ENCODE measurements at regions not wholly inside any gene's neighbourhood (a gene's known extent, or its start where the extent isn't known, plus 50 kb on each side); places are given as distances from the start of the nearest gene placed in this dataset.

DNA sequence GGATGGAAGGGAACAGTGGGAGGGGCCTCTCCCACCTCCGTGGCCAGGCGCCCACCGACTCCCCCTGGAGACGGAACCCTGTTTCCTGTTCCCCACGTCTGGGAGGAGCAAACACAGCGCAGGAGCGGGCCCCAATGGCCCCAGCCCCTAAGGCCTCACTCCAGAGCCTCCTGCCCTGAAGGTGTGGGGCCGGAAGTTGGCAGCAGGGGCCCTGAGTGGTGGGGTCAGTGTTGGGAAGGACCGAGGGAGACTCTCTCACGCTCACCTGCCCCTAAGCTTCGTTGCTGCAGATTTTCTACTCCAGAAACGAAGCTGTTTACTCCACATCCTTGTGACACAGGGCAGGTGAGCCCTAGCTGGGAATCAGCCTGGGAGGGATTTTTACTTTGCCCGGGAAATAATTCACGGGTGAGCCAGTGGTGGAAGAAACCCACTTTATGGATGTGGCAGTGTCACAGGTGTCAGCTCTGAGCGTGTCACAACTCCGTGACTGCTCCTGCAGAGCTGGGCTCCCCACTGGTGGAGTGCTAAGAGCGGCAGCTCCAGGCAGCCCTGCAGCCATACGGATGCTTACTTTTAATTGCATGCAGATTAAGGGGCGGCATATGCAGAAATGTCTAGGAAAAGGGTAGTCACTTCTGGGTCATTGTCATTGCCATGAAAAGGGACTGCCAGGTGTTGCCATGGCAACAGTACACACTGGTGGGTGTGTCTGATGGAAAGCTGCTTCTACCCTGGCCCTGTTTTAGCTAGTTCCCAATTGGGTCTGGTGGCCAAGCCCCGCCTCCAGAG lies 77.5 kb upstream of the OLFM1 start:
- TF ChIP-seq ZNF768 (tag by site-specific recombination; IDR thresholded peaks at IDR 0.05) (no peak), ZNF843 (tag by site-specific recombination; IDR thresholded peaks at IDR 0.05) (no peak), ZNF670 (tag by site-specific recombination; IDR thresholded peaks at IDR 0.05; ENCODE audit: low read depth) (no peak), ZEB2 (tag by site-specific recombination; IDR thresholded peaks at IDR 0.05) (no peak), ZNF776 (tag by site-specific recombination; IDR thresholded peaks at IDR 0.05; ENCODE audit: borderline replicate concordance) (no peak), KLF9 (tag by site-specific recombination; IDR thresholded peaks at IDR 0.05; ENCODE audit: low read depth) (no peak), ZNF121 (tag by site-specific recombination; IDR thresholded peaks at IDR 0.05) (no peak), ZNF792 (tag by site-specific recombination; IDR thresholded peaks at IDR 0.05) (no peak)
- TF ChIP-seq, protein P1, sequence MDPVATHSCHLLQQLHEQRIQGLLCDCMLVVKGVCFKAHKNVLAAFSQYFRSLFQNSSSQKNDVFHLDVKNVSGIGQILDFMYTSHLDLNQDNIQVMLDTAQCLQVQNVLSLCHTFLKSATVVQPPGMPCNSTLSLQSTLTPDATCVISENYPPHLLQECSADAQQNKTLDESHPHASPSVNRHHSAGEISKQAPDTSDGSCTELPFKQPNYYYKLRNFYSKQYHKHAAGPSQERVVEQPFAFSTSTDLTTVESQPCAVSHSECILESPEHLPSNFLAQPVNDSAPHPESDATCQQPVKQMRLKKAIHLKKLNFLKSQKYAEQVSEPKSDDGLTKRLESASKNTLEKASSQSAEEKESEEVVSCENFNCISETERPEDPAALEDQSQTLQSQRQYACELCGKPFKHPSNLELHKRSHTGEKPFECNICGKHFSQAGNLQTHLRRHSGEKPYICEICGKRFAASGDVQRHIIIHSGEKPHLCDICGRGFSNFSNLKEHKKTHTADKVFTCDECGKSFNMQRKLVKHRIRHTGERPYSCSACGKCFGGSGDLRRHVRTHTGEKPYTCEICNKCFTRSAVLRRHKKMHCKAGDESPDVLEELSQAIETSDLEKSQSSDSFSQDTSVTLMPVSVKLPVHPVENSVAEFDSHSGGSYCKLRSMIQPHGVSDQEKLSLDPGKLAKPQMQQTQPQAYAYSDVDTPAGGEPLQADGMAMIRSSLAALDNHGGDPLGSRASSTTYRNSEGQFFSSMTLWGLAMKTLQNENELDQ (tag by site-specific recombination; IDR thresholded peaks at IDR 0.05; ENCODE audit: low read depth) = no peak
- TF ChIP-seq, protein P2, sequence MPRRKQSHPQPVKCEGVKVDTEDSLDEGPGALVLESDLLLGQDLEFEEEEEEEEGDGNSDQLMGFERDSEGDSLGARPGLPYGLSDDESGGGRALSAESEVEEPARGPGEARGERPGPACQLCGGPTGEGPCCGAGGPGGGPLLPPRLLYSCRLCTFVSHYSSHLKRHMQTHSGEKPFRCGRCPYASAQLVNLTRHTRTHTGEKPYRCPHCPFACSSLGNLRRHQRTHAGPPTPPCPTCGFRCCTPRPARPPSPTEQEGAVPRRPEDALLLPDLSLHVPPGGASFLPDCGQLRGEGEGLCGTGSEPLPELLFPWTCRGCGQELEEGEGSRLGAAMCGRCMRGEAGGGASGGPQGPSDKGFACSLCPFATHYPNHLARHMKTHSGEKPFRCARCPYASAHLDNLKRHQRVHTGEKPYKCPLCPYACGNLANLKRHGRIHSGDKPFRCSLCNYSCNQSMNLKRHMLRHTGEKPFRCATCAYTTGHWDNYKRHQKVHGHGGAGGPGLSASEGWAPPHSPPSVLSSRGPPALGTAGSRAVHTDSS (tag by site-specific recombination; IDR thresholded peaks at IDR 0.05) = no peak
- TF ChIP-seq, protein P3, sequence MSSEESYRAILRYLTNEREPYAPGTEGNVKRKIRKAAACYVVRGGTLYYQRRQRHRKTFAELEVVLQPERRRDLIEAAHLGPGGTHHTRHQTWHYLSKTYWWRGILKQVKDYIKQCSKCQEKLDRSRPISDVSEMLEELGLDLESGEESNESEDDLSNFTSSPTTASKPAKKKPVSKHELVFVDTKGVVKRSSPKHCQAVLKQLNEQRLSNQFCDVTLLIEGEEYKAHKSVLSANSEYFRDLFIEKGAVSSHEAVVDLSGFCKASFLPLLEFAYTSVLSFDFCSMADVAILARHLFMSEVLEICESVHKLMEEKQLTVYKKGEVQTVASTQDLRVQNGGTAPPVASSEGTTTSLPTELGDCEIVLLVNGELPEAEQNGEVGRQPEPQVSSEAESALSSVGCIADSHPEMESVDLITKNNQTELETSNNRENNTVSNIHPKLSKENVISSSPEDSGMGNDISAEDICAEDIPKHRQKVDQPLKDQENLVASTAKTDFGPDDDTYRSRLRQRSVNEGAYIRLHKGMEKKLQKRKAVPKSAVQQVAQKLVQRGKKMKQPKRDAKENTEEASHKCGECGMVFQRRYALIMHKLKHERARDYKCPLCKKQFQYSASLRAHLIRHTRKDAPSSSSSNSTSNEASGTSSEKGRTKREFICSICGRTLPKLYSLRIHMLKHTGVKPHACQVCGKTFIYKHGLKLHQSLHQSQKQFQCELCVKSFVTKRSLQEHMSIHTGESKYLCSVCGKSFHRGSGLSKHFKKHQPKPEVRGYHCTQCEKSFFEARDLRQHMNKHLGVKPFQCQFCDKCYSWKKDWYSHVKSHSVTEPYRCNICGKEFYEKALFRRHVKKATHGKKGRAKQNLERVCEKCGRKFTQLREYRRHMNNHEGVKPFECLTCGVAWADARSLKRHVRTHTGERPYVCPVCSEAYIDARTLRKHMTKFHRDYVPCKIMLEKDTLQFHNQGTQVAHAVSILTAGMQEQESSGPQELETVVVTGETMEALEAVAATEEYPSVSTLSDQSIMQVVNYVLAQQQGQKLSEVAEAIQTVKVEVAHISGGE (tag by site-specific recombination; conservative IDR thresholded peaks at IDR 0.05; ENCODE audit: low read depth) = no peak
- TF ChIP-seq, protein P4, sequence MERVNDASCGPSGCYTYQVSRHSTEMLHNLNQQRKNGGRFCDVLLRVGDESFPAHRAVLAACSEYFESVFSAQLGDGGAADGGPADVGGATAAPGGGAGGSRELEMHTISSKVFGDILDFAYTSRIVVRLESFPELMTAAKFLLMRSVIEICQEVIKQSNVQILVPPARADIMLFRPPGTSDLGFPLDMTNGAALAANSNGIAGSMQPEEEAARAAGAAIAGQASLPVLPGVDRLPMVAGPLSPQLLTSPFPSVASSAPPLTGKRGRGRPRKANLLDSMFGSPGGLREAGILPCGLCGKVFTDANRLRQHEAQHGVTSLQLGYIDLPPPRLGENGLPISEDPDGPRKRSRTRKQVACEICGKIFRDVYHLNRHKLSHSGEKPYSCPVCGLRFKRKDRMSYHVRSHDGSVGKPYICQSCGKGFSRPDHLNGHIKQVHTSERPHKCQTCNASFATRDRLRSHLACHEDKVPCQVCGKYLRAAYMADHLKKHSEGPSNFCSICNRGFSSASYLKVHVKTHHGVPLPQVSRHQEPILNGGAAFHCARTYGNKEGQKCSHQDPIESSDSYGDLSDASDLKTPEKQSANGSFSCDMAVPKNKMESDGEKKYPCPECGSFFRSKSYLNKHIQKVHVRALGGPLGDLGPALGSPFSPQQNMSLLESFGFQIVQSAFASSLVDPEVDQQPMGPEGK (tag by site-specific recombination; IDR thresholded peaks at IDR 0.05) = no peak
- TF ChIP-seq, protein P5, sequence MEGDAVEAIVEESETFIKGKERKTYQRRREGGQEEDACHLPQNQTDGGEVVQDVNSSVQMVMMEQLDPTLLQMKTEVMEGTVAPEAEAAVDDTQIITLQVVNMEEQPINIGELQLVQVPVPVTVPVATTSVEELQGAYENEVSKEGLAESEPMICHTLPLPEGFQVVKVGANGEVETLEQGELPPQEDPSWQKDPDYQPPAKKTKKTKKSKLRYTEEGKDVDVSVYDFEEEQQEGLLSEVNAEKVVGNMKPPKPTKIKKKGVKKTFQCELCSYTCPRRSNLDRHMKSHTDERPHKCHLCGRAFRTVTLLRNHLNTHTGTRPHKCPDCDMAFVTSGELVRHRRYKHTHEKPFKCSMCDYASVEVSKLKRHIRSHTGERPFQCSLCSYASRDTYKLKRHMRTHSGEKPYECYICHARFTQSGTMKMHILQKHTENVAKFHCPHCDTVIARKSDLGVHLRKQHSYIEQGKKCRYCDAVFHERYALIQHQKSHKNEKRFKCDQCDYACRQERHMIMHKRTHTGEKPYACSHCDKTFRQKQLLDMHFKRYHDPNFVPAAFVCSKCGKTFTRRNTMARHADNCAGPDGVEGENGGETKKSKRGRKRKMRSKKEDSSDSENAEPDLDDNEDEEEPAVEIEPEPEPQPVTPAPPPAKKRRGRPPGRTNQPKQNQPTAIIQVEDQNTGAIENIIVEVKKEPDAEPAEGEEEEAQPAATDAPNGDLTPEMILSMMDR (tag by site-specific recombination; IDR thresholded peaks at IDR 0.05) = no peak
- TF ChIP-seq, protein P6, sequence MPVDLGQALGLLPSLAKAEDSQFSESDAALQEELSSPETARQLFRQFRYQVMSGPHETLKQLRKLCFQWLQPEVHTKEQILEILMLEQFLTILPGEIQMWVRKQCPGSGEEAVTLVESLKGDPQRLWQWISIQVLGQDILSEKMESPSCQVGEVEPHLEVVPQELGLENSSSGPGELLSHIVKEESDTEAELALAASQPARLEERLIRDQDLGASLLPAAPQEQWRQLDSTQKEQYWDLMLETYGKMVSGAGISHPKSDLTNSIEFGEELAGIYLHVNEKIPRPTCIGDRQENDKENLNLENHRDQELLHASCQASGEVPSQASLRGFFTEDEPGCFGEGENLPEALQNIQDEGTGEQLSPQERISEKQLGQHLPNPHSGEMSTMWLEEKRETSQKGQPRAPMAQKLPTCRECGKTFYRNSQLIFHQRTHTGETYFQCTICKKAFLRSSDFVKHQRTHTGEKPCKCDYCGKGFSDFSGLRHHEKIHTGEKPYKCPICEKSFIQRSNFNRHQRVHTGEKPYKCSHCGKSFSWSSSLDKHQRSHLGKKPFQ (tag by site-specific recombination; IDR thresholded peaks at IDR 0.05) = no peak

Data from HEK293 (cell line).